Gastrocnemius medialis (tissue), 4 donors: ENCODE measurements at regions not wholly inside any gene's neighbourhood (a gene's known extent, or its start where the extent isn't known, plus 50 kb on each side); places are given as distances from the start of the nearest gene placed in this dataset.
A peak's percentile ranks its signal among the peaks of the same experiment; 100 is the strongest.

Experiments used
- ATAC-seq, 2 donors: fragments of 150-250 bp; one replicate each; pipeline ENCODE4 v1.9.1; 2016
- DNase-seq, 2 donors: peaks; one replicate each; pipeline ENCODE4 v3.0.0-alpha.2; 2019
- H3K27ac ChIP-seq, 4 donors: fragments of 200-600 bp; sonication (generic); 1 replicate in 1 of 4; 2 replicates in 3 of 4; pipeline ENCODE4 v1.5.1; 2016 to 2018; ENCODE audit warnings: mild to moderate bottlenecking in 2 of 4, moderate library complexity in 1 of 4
- H3K27me3 ChIP-seq, 3 donors: fragments of 200-600 bp; sonication (generic) in 2 of 3; 1 replicate in 1 of 3; 2 replicates in 2 of 3; pipeline versions ENCODE4 v1.5.1 to v1.6.0; 2016 to 2019; ENCODE audit warnings: mild to moderate bottlenecking in 1 of 3, moderate library complexity in 1 of 3
- H3K36me3 ChIP-seq, 2 donors: fragments of 200-600 bp; sonication (generic) in 1 of 2; one replicate each; pipeline ENCODE4 v1.5.1; 2017 to 2018
- H3K4me1 ChIP-seq, 2 donors: fragments of 200-600 bp; sonication (generic) in 1 of 2; one replicate each; pipeline ENCODE4 v1.5.1; 2016 to 2017; ENCODE audit warnings: mild to moderate bottlenecking in 2 of 2
- H3K4me3 ChIP-seq, 4 donors: fragments of 200-600 bp; sonication (generic) in 3 of 4; 1 replicate in 1 of 4; 2 replicates in 3 of 4; pipeline ENCODE4 v1.5.1; 2016 to 2019; ENCODE audit warnings: mild to moderate bottlenecking in 2 of 4
- H3K9me3 ChIP-seq, 3 donors: fragments of 200-600 bp; sonication (generic) in 2 of 3; 1 replicate in 1 of 3; 2 replicates in 2 of 3; pipeline ENCODE4 v1.5.1; 2016 to 2019
- CTCF ChIP-seq, 5 experiments: fragments of 450-650 bp in 3 of 5; fragments of 200-600 bp in 2 of 5; sonication (generic) in 2 of 5; IDR thresholded peaks in 4 of 5; conservative IDR thresholded peaks in 1 of 5; 1 replicate in 4 of 5; 2 replicates in 1 of 5; pipeline ENCODE4 v1.5.1; 2016 to 2019; ENCODE audit warnings: antibody characterized with exemption in 5 of 5, mild to moderate bottlenecking in 3 of 5, moderate library complexity in 3 of 5
- POLR2A ChIP-seq, 2 donors: fragments of 450-650 bp; IDR thresholded peaks; one replicate each; pipeline ENCODE4 v1.6.1; 2017; ENCODE audit warnings: antibody characterized with exemption in 2 of 2, mild to moderate bottlenecking in 2 of 2, moderate library complexity in 2 of 2
- in situ Hi-C, 4 donors: fragments of 200-750 bp; cut with MboI; loops; one replicate each; pipeline versions ENCODE4 v1.15.0 to v1.8.0; 2017; ENCODE audit warnings: low sequenced_read_pairs in 4 of 4
- intact Hi-C: fragments of 100-400 bp; cut with DNase I; formaldehyde crosslinking; loops from one replicate; pipeline ENCODE4 v1.15.1; 2023; ENCODE audit warnings: low total_unique reads

GRCh38 chr2:217331523-217332416 lies 471.9 kb upstream of the TNP1 start:
- no peak overlapping the region for H3K4me3 ChIP-seq
- peaks cover 3 to 13% of the 10 kb centered on the region in 2 donors for H3K4me1 ChIP-seq
- no peaks in the 10 kb centered on the region for H3K9me3 ChIP-seq
- ATAC-seq (peak in 1 of 2 donors; percentile 41), DNase-seq (no peak)
- H3K27ac ChIP-seq: peak overlapping the region in 1 of 4 donors; percentile 43
- no peaks in the 10 kb centered on the region for H3K36me3 ChIP-seq
- TF ChIP-seq CTCF (IDR thresholded peaks at IDR 0.05 in 4 of 5, conservative IDR thresholded peaks at IDR 0.05 in 1 of 5) (no peak), POLR2A (IDR thresholded peaks at IDR 0.05) (no peak)
- H3K27me3 ChIP-seq: no peaks in the 10 kb centered on the region
- in situ Hi-C loops: no loop called here
- intact Hi-C loops: loop anchor here (10.0 kb wide), 1 partner anchor 423 kb away; no protein-coding TSS in a partner anchor

- DNase-seq (no peak), ATAC-seq (no peak)
- intact Hi-C loops (loop anchor here (10.0 kb wide), 1 partner anchor 424 kb away; no protein-coding TSS in a partner anchor), in situ Hi-C loops (no loop called here)
- peaks cover 13 to 18% of the 10 kb centered on the region in 2 donors for H3K4me1 ChIP-seq
- no peaks in the 10 kb centered on the region for H3K27me3 ChIP-seq
- H3K36me3 ChIP-seq: no peaks in the 10 kb centered on the region
- H3K4me3 ChIP-seq: no peak overlapping the region
- H3K9me3 ChIP-seq: no peaks in the 10 kb centered on the region
- no peak for TF ChIP-seq POLR2A (IDR thresholded peaks at IDR 0.05)
- no peak for TF ChIP-seq CTCF (IDR thresholded peaks at IDR 0.05 in 4 of 5, conservative IDR thresholded peaks at IDR 0.05 in 1 of 5)
- H3K27ac ChIP-seq: no peak overlapping the region
Observed at GRCh38 chr2:217330647-217331046, 470.8 kb upstream of the TNP1 start.

- peaks cover 23 to 25% of the 10 kb centered on the region in 2 donors for H3K4me1 ChIP-seq
- in situ Hi-C loops: no loop called here
- ATAC-seq: no peak
Observed at GRCh38 chr2:217329023-217329431, 469.2 kb upstream of the TNP1 start.

GRCh38 chr2:217328622-217328978 lies 468.7 kb upstream of the TNP1 start:
- in situ Hi-C loops (no loop called here), intact Hi-C loops (no loop called here)
- Histone ChIP-seq H3K27ac (no peak overlapping the region), H3K4me1 (peaks cover 23 to 25% of the 10 kb centered on the region in 2 donors), H3K27me3 (no peaks in the 10 kb centered on the region), H3K9me3 (no peaks in the 10 kb centered on the region), H3K36me3 (no peaks in the 10 kb centered on the region), H3K4me3 (no peak overlapping the region)
- no peak for TF ChIP-seq CTCF (IDR thresholded peaks at IDR 0.05 in 4 of 5, conservative IDR thresholded peaks at IDR 0.05 in 1 of 5)
- TF ChIP-seq POLR2A (IDR thresholded peaks at IDR 0.05): no peak
- DNase-seq (no peak), ATAC-seq (no peak)

More at GRCh38 chr2:217329023-217329431, 469.2 kb upstream of the TNP1 start:
- H3K36me3 ChIP-seq: no peaks in the 10 kb centered on the region
- TF ChIP-seq POLR2A (IDR thresholded peaks at IDR 0.05) (no peak), CTCF (IDR thresholded peaks at IDR 0.05 in 4 of 5, conservative IDR thresholded peaks at IDR 0.05 in 1 of 5) (no peak)
- no peak for DNase-seq
- no peaks in the 10 kb centered on the region for H3K9me3 ChIP-seq
- H3K27me3 ChIP-seq: no peaks in the 10 kb centered on the region
- intact Hi-C loops: no loop called here
- H3K27ac ChIP-seq: no peak overlapping the region
- no peak overlapping the region for H3K4me3 ChIP-seq
